Heart left ventricle (tissue), 13 donors: ENCODE measurements at regions not wholly inside any gene's neighbourhood (a gene's known extent, or its start where the extent isn't known, plus 50 kb on each side); places are given as distances from the start of the nearest gene placed in this dataset.

ENCODE experiments used
- POLR2A ChIP-seq, 2 donors: fragments of 450-650 bp; IDR thresholded peaks; one replicate each; pipeline ENCODE4 v1.6.1; 2017; ENCODE audit warnings: antibody characterized with exemption in 2 of 2, mild to moderate bottlenecking in 2 of 2, moderate library complexity in 2 of 2
- TF ChIP-seq, protein P1 (sequence below), 12 donors: fragments of 200-600 bp; sonication (generic) in 4 of 12; IDR thresholded peaks; one replicate each; pipeline versions ENCODE4 v1.5.0 to v1.8.0; 2018 to 2022; ENCODE audit warnings: antibody characterized with exemption in 12 of 12, mild to moderate bottlenecking in 5 of 12
- donor health status: ischemic (EF 13 %, LVEDD 7.1; RV severe dilation, severe dysfunction).
- donor health status: DM: no; HTN: yes; CAD: no.
- donor health status: DM: no; HTN: no; CAD: no.
- donor health status: ischemic (EF 25% LVEDD 6.9; RV normal size, moderate dysfunction).
- donor health status: ischemic (EF 25% LVEDD 5.7; RV mildly dilated, moderate dysfunction).
- donor health status: ischemic (EF 35%, LVEDD 5.7; RV mildly dilated, moderate dysfunction).
- donor health status: nonischemic (EF 11% LVEDD 7.7; RV severe dilation, severe dysfunction).
- donor health status: DM: yes; HTN: yes; CAD: no.
- donor health status: PGD.
- donor health status: ischemic (EF 29% LVEDD 5.4; RV normal size, mild dysfunction).
- donor health status: nonischemic (EF 23%, LVEDD 6.1; RV moderate dilation, normal function).

DNA sequence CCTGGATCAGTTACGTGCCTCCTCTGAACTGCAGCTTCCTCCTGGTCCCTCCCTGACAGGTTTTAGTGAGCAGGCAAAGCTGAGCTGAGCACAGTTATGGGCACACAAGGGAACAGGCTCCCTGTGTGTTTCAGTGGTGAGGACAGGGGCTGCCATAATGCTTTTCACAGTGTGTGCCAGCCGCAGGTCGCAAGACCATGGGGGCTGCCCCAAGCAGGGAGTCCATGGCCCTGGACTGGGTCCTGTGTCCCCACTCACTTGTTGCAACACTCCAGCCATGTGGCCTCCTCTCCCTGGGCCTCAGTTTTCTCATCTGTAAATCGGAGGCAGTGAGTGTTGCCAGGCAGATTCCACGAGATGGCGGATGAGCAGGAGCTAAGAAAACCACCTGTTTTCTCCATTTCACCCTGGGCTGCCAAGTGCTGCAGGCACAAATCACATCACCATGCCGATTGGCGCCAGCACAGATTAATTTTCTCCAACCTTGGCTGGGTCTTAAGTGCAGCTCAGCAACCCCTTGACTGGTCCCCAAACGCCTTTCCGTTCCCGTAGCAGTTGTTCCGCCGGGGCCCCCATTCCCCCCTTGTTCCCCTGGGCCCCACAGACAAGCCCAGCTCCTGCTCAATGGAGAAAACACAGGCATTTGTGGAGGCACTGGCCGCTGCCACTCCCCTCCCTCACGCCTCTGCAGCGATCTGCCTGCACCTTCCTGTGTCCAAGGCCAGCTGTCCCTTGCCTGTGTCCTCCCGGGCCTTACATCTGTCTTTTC lies 57.1 kb upstream of the NNAT start:
- TF ChIP-seq, protein P1, sequence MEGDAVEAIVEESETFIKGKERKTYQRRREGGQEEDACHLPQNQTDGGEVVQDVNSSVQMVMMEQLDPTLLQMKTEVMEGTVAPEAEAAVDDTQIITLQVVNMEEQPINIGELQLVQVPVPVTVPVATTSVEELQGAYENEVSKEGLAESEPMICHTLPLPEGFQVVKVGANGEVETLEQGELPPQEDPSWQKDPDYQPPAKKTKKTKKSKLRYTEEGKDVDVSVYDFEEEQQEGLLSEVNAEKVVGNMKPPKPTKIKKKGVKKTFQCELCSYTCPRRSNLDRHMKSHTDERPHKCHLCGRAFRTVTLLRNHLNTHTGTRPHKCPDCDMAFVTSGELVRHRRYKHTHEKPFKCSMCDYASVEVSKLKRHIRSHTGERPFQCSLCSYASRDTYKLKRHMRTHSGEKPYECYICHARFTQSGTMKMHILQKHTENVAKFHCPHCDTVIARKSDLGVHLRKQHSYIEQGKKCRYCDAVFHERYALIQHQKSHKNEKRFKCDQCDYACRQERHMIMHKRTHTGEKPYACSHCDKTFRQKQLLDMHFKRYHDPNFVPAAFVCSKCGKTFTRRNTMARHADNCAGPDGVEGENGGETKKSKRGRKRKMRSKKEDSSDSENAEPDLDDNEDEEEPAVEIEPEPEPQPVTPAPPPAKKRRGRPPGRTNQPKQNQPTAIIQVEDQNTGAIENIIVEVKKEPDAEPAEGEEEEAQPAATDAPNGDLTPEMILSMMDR (IDR thresholded peaks at IDR 0.05) = no peak
- no peak for TF ChIP-seq POLR2A (IDR thresholded peaks at IDR 0.05)
